HepG2 (cell line): ENCODE measurements at regions not wholly inside any gene's neighbourhood (a gene's known extent, or its start where the extent isn't known, plus 50 kb on each side); places are given as distances from the start of the nearest gene placed in this dataset.

Source experiments
- DBP ChIP-seq: sonication (generic); formaldehyde crosslinking; IDR thresholded peaks from 2 replicates; pipeline ENCODE4 v1.4.0; 2020; ENCODE audit warnings: missing genetic modification reagents; ENCODE audit errors: not compliant biosample characterization
- GLI4 ChIP-seq: sonication (generic); formaldehyde crosslinking; IDR thresholded peaks from 2 replicates; pipeline ENCODE4 v1.5.1; 2020; ENCODE audit warnings: missing genetic modification reagents, mild to moderate bottlenecking, moderate library complexity, borderline replicate concordance
- HNF4A ChIP-seq: sonication (generic); formaldehyde crosslinking; IDR thresholded peaks from 2 replicates; pipeline ENCODE4 v1.4.0; 2020; ENCODE audit warnings: missing genetic modification reagents
- HNRNPUL1 ChIP-seq: fragments of 200-400 bp; formaldehyde crosslinking; IDR thresholded peaks from 2 replicates; pipeline ENCODE4 v1.6.1; 2017; ENCODE audit warnings: low read depth, mild to moderate bottlenecking, low read length, moderate library complexity
- NR2F6 ChIP-seq, 2 experiments: IDR thresholded peaks; 2 replicates each; pipeline ENCODE4 v1.6.1; 2016; ENCODE audit warnings: antibody characterized with exemption in 1 of 2, mild to moderate bottlenecking in 1 of 2
- RARA ChIP-seq: IDR thresholded peaks from 2 replicates; pipeline ENCODE4 v1.6.1; 2016; ENCODE audit warnings: missing genetic modification reagents, missing compliant biosample characterization
- SNAPC4 ChIP-seq: sonication (generic); formaldehyde crosslinking; IDR thresholded peaks from 2 replicates; pipeline ENCODE4 v1.4.0; 2020; ENCODE audit warnings: mild to moderate bottlenecking, missing genetic modification reagents
- ZNF256 ChIP-seq: sonication (generic); formaldehyde crosslinking; conservative IDR thresholded peaks from 2 replicates; pipeline ENCODE4 v1.4.0; 2020; ENCODE audit warnings: missing genetic modification reagents
- ZNF501 ChIP-seq: sonication (generic); formaldehyde crosslinking; IDR thresholded peaks from 2 replicates; pipeline ENCODE4 v1.5.1; 2020; ENCODE audit warnings: mild to moderate bottlenecking, moderate library complexity, missing genetic modification reagents
- ZNF512B ChIP-seq: sonication (generic); formaldehyde crosslinking; IDR thresholded peaks from 2 replicates; pipeline ENCODE4 v1.5.1; 2020; ENCODE audit warnings: missing genetic modification reagents, mild to moderate bottlenecking, borderline replicate concordance

GRCh38 chr3:194259982-194260766 lies 91.0 kb downstream of the CPN2 start (continued):
- no peak for TF ChIP-seq ZNF512B
- no peak; the same call in 1 of the 2 replicates for TF ChIP-seq NR2F6 (IDR thresholded peaks at IDR 0.05)
- TF ChIP-seq NR2F6 (CRISPR knock-in tag; IDR thresholded peaks at IDR 0.05) = peak; percentile 27; the same call in 1 of the 2 replicates
- no peak for TF ChIP-seq ZNF256 (CRISPR knock-in tag)
- TF ChIP-seq DBP (CRISPR knock-in tag) = no peak
- TF ChIP-seq HNF4A (CRISPR knock-in tag) = 0 out of 2 replicates have a peak, but pooled peaks have one; percentile 5
- peak; percentile 26; the same call in 1 of the 2 replicates for TF ChIP-seq RARA (CRISPR knock-in tag)
- no peak for TF ChIP-seq GLI4 (CRISPR knock-in tag)
- TF ChIP-seq ZNF501 (CRISPR knock-in tag) = no peak
- no peak for TF ChIP-seq SNAPC4 (CRISPR knock-in tag)
- no peak for TF ChIP-seq HNRNPUL1
- TF ChIP-seq, all 625 proteins: peak for 4
